Mesendoderm (in vitro differentiated cells): ENCODE measurements at regions not wholly inside any gene's neighbourhood (a gene's known extent, or its start where the extent isn't known, plus 50 kb on each side); places are given as distances from the start of the nearest gene placed in this dataset.

Source experiments
- DNase-seq: peaks from one replicate; pipeline ENCODE4 v3.0.0; 2013
- H2AK5ac ChIP-seq: 2 replicates; pipeline ENCODE4 v1.6.1; 2013; ENCODE audit warnings: low read length, inconsistent platforms
- H2BK120ac ChIP-seq: 2 replicates; pipeline ENCODE4 v1.6.1; 2013; ENCODE audit warnings: low read depth, mild to moderate bottlenecking, low read length, moderate library complexity, mixed read lengths
- H2BK15ac ChIP-seq: replicated peaks from 2 replicates; pipeline ENCODE4 v1.6.1; 2013; ENCODE audit warnings: low read depth, mild to moderate bottlenecking, moderate library complexity
- H2BK5ac ChIP-seq: 2 replicates; pipeline ENCODE4 v1.6.1; 2013; ENCODE audit warnings: low read length, inconsistent platforms
- H3K18ac ChIP-seq: 2 replicates; pipeline ENCODE4 v1.6.1; 2013; ENCODE audit warnings: mild to moderate bottlenecking, low read length, mixed read lengths
- H3K23ac ChIP-seq: one replicate; pipeline ENCODE4 v1.6.1; 2013; ENCODE audit warnings: low read length
- H3K27ac ChIP-seq: 2 replicates; pipeline ENCODE4 v1.5.1; 2013; ENCODE audit warnings: low read depth, mild to moderate bottlenecking, inconsistent platforms, low read length, moderate library complexity
- H3K27me3 ChIP-seq: 2 replicates; pipeline ENCODE4 v1.6.1; 2013; ENCODE audit warnings: low read length, control low read depth, mild to moderate bottlenecking, inconsistent platforms; ENCODE audit not compliant: insufficient read depth, poor library complexity
- H3K36me3 ChIP-seq: 2 replicates; pipeline ENCODE4 v1.6.1; 2013; ENCODE audit warnings: low read length, inconsistent platforms; ENCODE audit not compliant: control insufficient read depth, insufficient read depth
- H3K4ac ChIP-seq: one replicate; pipeline ENCODE4 v1.6.1; 2013; ENCODE audit warnings: low read depth, mild to moderate bottlenecking, low read length, moderate library complexity
- H3K4me1 ChIP-seq: 2 replicates; pipeline ENCODE4 v1.6.1; 2013; ENCODE audit warnings: low read depth, low read length, inconsistent platforms; ENCODE audit not compliant: control insufficient read depth
- H3K4me2 ChIP-seq: 2 replicates; pipeline ENCODE4 v1.6.1; 2013; ENCODE audit warnings: low read length
- H3K4me3 ChIP-seq: 2 replicates; pipeline ENCODE4 v1.5.1; 2013; ENCODE audit warnings: mild to moderate bottlenecking, low read length
- H3K56ac ChIP-seq: one replicate; pipeline ENCODE4 v1.6.1; 2013; ENCODE audit warnings: low read length
- H3K79me1 ChIP-seq: 2 replicates; pipeline ENCODE4 v1.6.1; 2013; ENCODE audit warnings: low read length, inconsistent platforms
- H3K79me2 ChIP-seq: 2 replicates; pipeline ENCODE4 v1.6.1; 2013; ENCODE audit warnings: mild to moderate bottlenecking, low read length; ENCODE audit not compliant: control insufficient read depth, insufficient read depth
- H3K9ac ChIP-seq: 2 replicates; pipeline ENCODE4 v1.6.1; 2013; ENCODE audit warnings: low read length, inconsistent platforms
- H4K5ac ChIP-seq: one replicate; pipeline ENCODE4 v1.6.1; 2013; ENCODE audit warnings: low read length
- H4K8ac ChIP-seq: one replicate; pipeline ENCODE4 v1.6.1; 2013; ENCODE audit warnings: low read depth, mild to moderate bottlenecking, control low read depth, low read length, moderate library complexity
- WGBS: extraction: QIAGEN DNeasy Blood & Tissue Kit; methylation state at CpG from one replicate; pipeline ENCODE4 v1.1.7; 2013; ENCODE audit warnings: low lambda C conversion rate, missing lambda C conversion rate; ENCODE audit not compliant: insufficient coverage; ENCODE audit errors: extremely low coverage; 5-methylcytosine and 5-hydroxymethylcytosine counted together

DNA sequence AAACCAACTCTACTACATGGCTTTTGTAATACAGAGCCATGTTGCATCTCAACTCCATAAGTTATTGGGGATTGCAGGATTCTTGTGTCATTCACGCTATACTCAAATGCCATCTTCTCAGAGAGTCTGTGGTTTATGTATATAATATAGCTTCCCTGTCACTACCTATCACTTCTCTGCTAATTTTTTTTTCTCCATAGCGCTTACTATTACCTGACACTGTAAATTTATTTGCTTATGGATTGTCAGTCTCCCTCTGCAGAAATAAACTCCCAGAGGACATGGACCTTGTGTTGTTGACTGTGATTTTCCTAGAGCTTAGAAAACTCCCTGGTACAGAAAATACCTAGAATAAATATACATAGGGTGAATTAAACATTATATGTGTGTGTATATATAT is 990.5 kb downstream of the TBL1XR1 start:
- no peak for DNase-seq
- WGBS: no CpG with 5 or more reads among the region's 2 CpGs
- no peaks in the 10 kb centered on the region for H3K79me2 ChIP-seq

DNA sequence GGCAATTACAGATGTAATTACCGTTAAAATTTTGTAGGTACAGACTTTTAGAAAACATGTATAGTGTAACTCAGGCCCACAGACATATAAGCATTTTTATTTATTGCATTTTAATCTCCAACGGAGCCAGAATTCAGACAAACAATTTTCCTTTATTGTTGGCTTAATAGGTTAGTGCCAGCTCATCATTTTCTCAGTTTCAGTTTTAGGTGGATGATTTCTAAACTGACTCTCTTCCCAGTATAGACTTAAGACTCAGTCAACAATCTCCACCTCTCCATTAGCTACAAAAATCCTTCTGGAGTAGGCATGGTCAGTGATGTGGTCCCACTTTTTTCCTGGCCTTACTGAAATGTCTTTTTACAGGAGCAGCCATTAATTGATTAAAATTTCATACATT is 994.6 kb downstream of the TBL1XR1 start:
- no peak overlapping the region for H2BK120ac ChIP-seq
- H4K8ac ChIP-seq: no peak overlapping the region
- H2BK5ac ChIP-seq: no peak overlapping the region
- H3K4me2 ChIP-seq: no peak overlapping the region
- H3K27ac ChIP-seq: no peak overlapping the region
- H3K27me3 ChIP-seq: no peaks in the 10 kb centered on the region
- no peak overlapping the region for H3K4ac ChIP-seq
- no peak overlapping the region for H3K9ac ChIP-seq
- no CpG with 5 or more reads among the region's 2 CpGs for WGBS
- no peak overlapping the region for H3K23ac ChIP-seq
- no peak overlapping the region for H3K4me3 ChIP-seq
- H3K79me1 ChIP-seq: no peaks in the 10 kb centered on the region
- H3K36me3 ChIP-seq: no peaks in the 10 kb centered on the region
- H3K18ac ChIP-seq: no peak overlapping the region
- no peak for DNase-seq
- no peak overlapping the region for H4K5ac ChIP-seq
- H3K79me2 ChIP-seq: no peaks in the 10 kb centered on the region
- H3K4me1 ChIP-seq: no peaks in the 10 kb centered on the region
- no peak overlapping the region for H3K56ac ChIP-seq
- H2AK5ac ChIP-seq: no peak overlapping the region
- no peak overlapping the region for H2BK15ac ChIP-seq

More for the DNA sequence above, 990.5 kb downstream of the TBL1XR1 start:
- H3K23ac ChIP-seq: no peak overlapping the region
- no peak overlapping the region for H3K4me3 ChIP-seq
- H4K5ac ChIP-seq: no peak overlapping the region
- no peaks in the 10 kb centered on the region for H3K36me3 ChIP-seq
- H3K18ac ChIP-seq: no peak overlapping the region
- no peak overlapping the region for H3K56ac ChIP-seq
- H3K9ac ChIP-seq: no peak overlapping the region
- H3K4me1 ChIP-seq: no peaks in the 10 kb centered on the region
- no peak overlapping the region for H3K4ac ChIP-seq
- H2BK15ac ChIP-seq: no peak overlapping the region
- no peak overlapping the region for H3K27ac ChIP-seq
- H3K4me2 ChIP-seq: no peak overlapping the region
- no peak overlapping the region for H2AK5ac ChIP-seq
- H3K27me3 ChIP-seq: no peaks in the 10 kb centered on the region
- H4K8ac ChIP-seq: no peak overlapping the region
- H2BK5ac ChIP-seq: no peak overlapping the region
- H3K79me1 ChIP-seq: no peaks in the 10 kb centered on the region
- no peak overlapping the region for H2BK120ac ChIP-seq

DNA sequence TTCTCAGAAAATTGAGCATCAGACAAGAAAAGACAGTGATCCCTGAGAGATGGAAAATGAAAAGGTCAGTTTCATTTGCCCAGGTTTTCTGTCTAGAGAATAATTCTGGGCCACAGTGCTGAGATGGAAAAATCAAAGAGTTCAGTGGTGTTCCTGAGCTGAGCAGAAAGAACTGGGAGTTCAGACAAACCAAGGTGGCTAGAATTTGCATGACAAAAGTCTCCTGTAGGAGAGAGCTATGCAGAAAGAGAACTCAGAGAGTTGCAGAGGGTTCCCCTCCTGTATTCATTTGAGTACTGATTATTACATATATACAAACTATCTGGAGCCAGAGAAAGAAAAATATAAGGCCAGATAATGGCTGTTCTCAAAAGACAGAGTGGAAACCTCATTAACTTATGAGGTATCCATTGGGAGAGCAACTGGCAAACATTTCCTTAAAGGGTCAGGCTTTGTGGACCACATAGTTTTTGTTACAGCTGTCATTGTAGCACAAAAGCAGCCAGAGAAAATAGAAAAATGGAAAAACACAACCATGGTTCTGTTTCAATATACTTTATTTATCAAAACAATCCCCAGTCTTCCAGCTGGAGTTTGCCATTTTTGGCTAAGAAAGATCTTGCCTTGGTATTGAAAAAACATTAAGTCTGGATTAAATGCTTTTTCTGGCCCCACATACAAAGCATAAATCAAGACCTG is 1004.1 kb downstream of the TBL1XR1 start:
- Histone ChIP-seq H3K9ac (no peak overlapping the region), H2AK5ac (no peak overlapping the region), H2BK15ac (no peak overlapping the region), H3K18ac (no peak overlapping the region), H3K79me2 (no peaks in the 10 kb centered on the region), H4K5ac (no peak overlapping the region), H3K79me1 (no peaks in the 10 kb centered on the region), H3K4me2 (no peak overlapping the region), H4K8ac (no peak overlapping the region), H3K36me3 (no peaks in the 10 kb centered on the region), H3K27ac (no peak overlapping the region), H2BK5ac (no peak overlapping the region), H3K4me1 (no peaks in the 10 kb centered on the region), H3K4me3 (no peak overlapping the region), H3K23ac (no peak overlapping the region), H2BK120ac (no peak overlapping the region), H3K4ac (no peak overlapping the region), H3K27me3 (no peaks in the 10 kb centered on the region), H3K56ac (no peak overlapping the region)
- DNase-seq: peak; percentile 45

- no peak overlapping the region for H3K18ac ChIP-seq
- no peak overlapping the region for H2BK5ac ChIP-seq
- H3K23ac ChIP-seq: no peak overlapping the region
- no peak overlapping the region for H2AK5ac ChIP-seq
- H2BK120ac ChIP-seq: no peak overlapping the region
- H3K79me1 ChIP-seq: no peaks in the 10 kb centered on the region
- H3K9ac ChIP-seq: no peak overlapping the region
- no peaks in the 10 kb centered on the region for H3K4me1 ChIP-seq
- no peak overlapping the region for H3K56ac ChIP-seq
- DNase-seq: no peak
- H3K27me3 ChIP-seq: no peaks in the 10 kb centered on the region
- H4K5ac ChIP-seq: no peak overlapping the region
- no peak overlapping the region for H3K4me3 ChIP-seq
- no peak overlapping the region for H2BK15ac ChIP-seq
- H3K4ac ChIP-seq: no peak overlapping the region
- no peak overlapping the region for H4K8ac ChIP-seq
- no peak overlapping the region for H3K27ac ChIP-seq
- no peaks in the 10 kb centered on the region for H3K79me2 ChIP-seq
- H3K36me3 ChIP-seq: no peaks in the 10 kb centered on the region
- no peak overlapping the region for H3K4me2 ChIP-seq
Observed at GRCh38 chr3:176190755-176191154, 1006.5 kb downstream of the TBL1XR1 start.

- Histone ChIP-seq H3K4ac (no peak overlapping the region), H3K4me1 (no peaks in the 10 kb centered on the region), H2AK5ac (no peak overlapping the region), H3K36me3 (no peaks in the 10 kb centered on the region), H3K9ac (no peak overlapping the region), H4K8ac (no peak overlapping the region), H2BK5ac (no peak overlapping the region), H3K4me2 (no peak overlapping the region), H2BK120ac (no peak overlapping the region), H3K79me1 (no peaks in the 10 kb centered on the region), H3K18ac (no peak overlapping the region), H3K27ac (no peak overlapping the region), H3K23ac (no peak overlapping the region), H4K5ac (no peak overlapping the region), H3K79me2 (no peaks in the 10 kb centered on the region), H3K27me3 (no peaks in the 10 kb centered on the region), H3K4me3 (no peak overlapping the region), H2BK15ac (no peak overlapping the region), H3K56ac (no peak overlapping the region)
- no CpG with 5 or more reads among the region's 1 CpG for WGBS
- no peak for DNase-seq
Observed at GRCh38 chr3:176183181-176183580, 1014.1 kb downstream of the TBL1XR1 start.

- no peak overlapping the region for H3K9ac ChIP-seq
- no peaks in the 10 kb centered on the region for H3K4me1 ChIP-seq
- no peak overlapping the region for H2BK120ac ChIP-seq
- H2BK15ac ChIP-seq: no peak overlapping the region
- DNase-seq: no peak
- no peak overlapping the region for H3K27ac ChIP-seq
- H2AK5ac ChIP-seq: no peak overlapping the region
- no peaks in the 10 kb centered on the region for H3K36me3 ChIP-seq
- no peak overlapping the region for H3K4me3 ChIP-seq
- no peak overlapping the region for H3K4me2 ChIP-seq
- no peaks in the 10 kb centered on the region for H3K79me2 ChIP-seq
- H2BK5ac ChIP-seq: no peak overlapping the region
- no peak overlapping the region for H4K8ac ChIP-seq
- WGBS: no CpG with 5 or more reads among the region's 6 CpGs
- no peak overlapping the region for H3K56ac ChIP-seq
- no peak overlapping the region for H3K4ac ChIP-seq
- no peak overlapping the region for H4K5ac ChIP-seq
- H3K27me3 ChIP-seq: no peaks in the 10 kb centered on the region
- no peak overlapping the region for H3K23ac ChIP-seq
- no peak overlapping the region for H3K18ac ChIP-seq
- H3K79me1 ChIP-seq: no peaks in the 10 kb centered on the region
Observed at GRCh38 chr3:176174060-176174459, 1023.2 kb downstream of the TBL1XR1 start.
